Spleen (tissue), 11 donors: ENCODE measurements at regions not wholly inside any gene's neighbourhood (a gene's known extent, or its start where the extent isn't known, plus 50 kb on each side); places are given as distances from the start of the nearest gene placed in this dataset.

Experiments
- DNase-seq: peaks from one replicate; pipeline ENCODE4 v3.0.0-alpha.2; 2020
- H3K27ac ChIP-seq, 8 donors: fragments of 200-600 bp; sonication (generic) in 7 of 8; 1 replicate in 4 of 8; 2 replicates in 4 of 8; pipeline versions ENCODE4 v1.5.0 to v1.8.0; 2016 to 2021; ENCODE audit warnings: inconsistent platforms in 4 of 8, mild to moderate bottlenecking in 4 of 8, moderate library complexity in 1 of 8
- H3K27me3 ChIP-seq, 7 donors: fragments of 200-600 bp; sonication (generic) in 6 of 7; replicated peaks in 1 of 7; 1 replicate in 4 of 7; 2 replicates in 3 of 7; pipeline versions ENCODE4 v1.5.0 to v1.8.0; 2016 to 2021; ENCODE audit warnings: inconsistent platforms in 3 of 7, mild to moderate bottlenecking in 1 of 7
- H3K36me3 ChIP-seq, 6 donors: fragments of 200-600 bp; sonication (generic) in 5 of 6; 1 replicate in 4 of 6; 2 replicates in 2 of 6; pipeline versions ENCODE4 v1.5.0 to v1.8.0; 2016 to 2021; ENCODE audit warnings: inconsistent platforms in 2 of 6
- H3K4me1 ChIP-seq, 6 donors: fragments of 200-600 bp; sonication (generic) in 5 of 6; 1 replicate in 3 of 6; 2 replicates in 3 of 6; pipeline versions ENCODE4 v1.5.0 to v1.8.0; 2016 to 2021; ENCODE audit warnings: inconsistent platforms in 3 of 6
- H3K4me3 ChIP-seq, 8 donors: fragments of 200-600 bp; sonication (generic) in 7 of 8; 1 replicate in 4 of 8; 2 replicates in 4 of 8; pipeline versions ENCODE4 v1.5.0 to v1.8.0; 2016 to 2021; ENCODE audit warnings: inconsistent platforms in 4 of 8, mild to moderate bottlenecking in 4 of 8, moderate library complexity in 2 of 8
- H3K9me3 ChIP-seq, 8 donors: fragments of 200-600 bp; sonication (generic) in 7 of 8; 1 replicate in 4 of 8; 2 replicates in 4 of 8; pipeline versions ENCODE4 v1.5.0 to v1.8.0; 2016 to 2021; ENCODE audit warnings: inconsistent platforms in 4 of 8
- POLR2A ChIP-seq, 3 donors: fragments of 450-650 bp; IDR thresholded peaks; one replicate each; pipeline ENCODE4 v1.5.1; 2017; ENCODE audit warnings: antibody characterized with exemption in 3 of 3, mild to moderate bottlenecking in 1 of 3
- POLR2AphosphoS5 ChIP-seq, 3 donors: sonication (generic); formaldehyde crosslinking; IDR thresholded peaks; one replicate each; pipeline ENCODE4 v1.5.1; 2017; ENCODE audit warnings: antibody characterized with exemption in 3 of 3
- WGBS, 5 donors: extraction: QIAGEN DNeasy Blood & Tissue Kit in 3 of 5; methylation state at CpG; one replicate each; pipeline versions ENCODE4 v1.1.5 to v1.1.7; 2013 to 2018; 5-methylcytosine and 5-hydroxymethylcytosine counted together
- intact Hi-C: fragments of 100-400 bp; cut with DNase I; formaldehyde crosslinking; loops from one replicate; pipeline ENCODE4 v1.15.0; 2023; ENCODE audit warnings: low total_unique reads
- TF ChIP-seq, protein P1 (sequence below), 11 experiments: fragments of 200-600 bp in 7 of 11; fragments of 450-650 bp in 4 of 11; sonication (generic) in 4 of 11; IDR thresholded peaks in 8 of 11; conservative IDR thresholded peaks in 3 of 11; 1 replicate in 7 of 11; 2 replicates in 4 of 11; pipeline versions ENCODE4 v1.4.0 to v1.8.0; 2016 to 2021; ENCODE audit warnings: antibody characterized with exemption in 11 of 11, inconsistent platforms in 4 of 11, mild to moderate bottlenecking in 1 of 11
- donor health status: healthy with polysubstance abuse.
- donor health status: DM: no; HTN: no; CAD: no; lungs with moderate emphysema.
- donor health status: DM: no; HTN: no; CAD: no.
- donor health status: Bipolar disorder and iron deficiency.
- donor health status: healthy.
- donor health status: DM: no; HTN: no; CAD: no.
- donor health status: DM: yes; HTN: yes; CAD: no.

DNA sequence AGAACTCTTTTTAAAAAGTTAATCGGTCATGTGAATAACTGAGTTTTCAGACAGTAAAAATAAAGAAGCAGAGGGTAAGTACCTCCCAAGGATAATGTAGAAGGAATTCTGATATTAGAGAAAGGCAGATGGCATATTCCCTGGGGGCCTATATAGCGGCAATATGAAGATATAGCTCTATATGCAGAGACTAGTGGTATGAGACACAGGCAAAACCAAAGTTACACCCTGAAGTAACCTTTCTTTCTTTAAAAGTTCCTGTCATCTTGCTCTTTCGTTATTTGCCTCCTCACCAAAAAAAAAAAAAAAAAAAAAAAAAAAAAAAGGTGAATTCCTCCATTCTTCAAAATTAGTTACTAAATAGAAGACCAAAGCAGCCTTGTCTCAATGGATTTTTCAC is 76.2 kb upstream of the ARHGAP32 start:
- intact Hi-C loops: no loop called here
- no peaks in the 10 kb centered on the region for H3K9me3 ChIP-seq
- H3K27me3 ChIP-seq: no peaks in the 10 kb centered on the region
- H3K4me1 ChIP-seq: peaks cover 0 to 25% (median 1%) of the 10 kb centered on the region in 6 donors
- WGBS, 5 donors: 74 to 85% (median 80%) methylated on average over 3 of the region's 3 CpGs
- DNase-seq: no peak
- no peak overlapping the region for H3K27ac ChIP-seq
- H3K4me3 ChIP-seq: no peak overlapping the region
- H3K36me3 ChIP-seq: no peaks in the 10 kb centered on the region
- TF ChIP-seq POLR2A (IDR thresholded peaks at IDR 0.05): no peak

- Histone ChIP-seq H3K36me3 (no peaks in the 10 kb centered on the region), H3K4me1 (peaks cover 0 to 19% (median 0%) of the 10 kb centered on the region in 6 donors), H3K27ac (no peak overlapping the region), H3K27me3 (no peaks in the 10 kb centered on the region), H3K4me3 (no peak overlapping the region), H3K9me3 (no peaks in the 10 kb centered on the region)
- 25 to 42% (median 35%) methylated on average over 3 of the region's 3 CpGs for WGBS, 5 donors
- TF ChIP-seq POLR2A (IDR thresholded peaks at IDR 0.05) (no peak), POLR2AphosphoS5 (IDR thresholded peaks at IDR 0.05) (no peak)
- TF ChIP-seq, protein P1, sequence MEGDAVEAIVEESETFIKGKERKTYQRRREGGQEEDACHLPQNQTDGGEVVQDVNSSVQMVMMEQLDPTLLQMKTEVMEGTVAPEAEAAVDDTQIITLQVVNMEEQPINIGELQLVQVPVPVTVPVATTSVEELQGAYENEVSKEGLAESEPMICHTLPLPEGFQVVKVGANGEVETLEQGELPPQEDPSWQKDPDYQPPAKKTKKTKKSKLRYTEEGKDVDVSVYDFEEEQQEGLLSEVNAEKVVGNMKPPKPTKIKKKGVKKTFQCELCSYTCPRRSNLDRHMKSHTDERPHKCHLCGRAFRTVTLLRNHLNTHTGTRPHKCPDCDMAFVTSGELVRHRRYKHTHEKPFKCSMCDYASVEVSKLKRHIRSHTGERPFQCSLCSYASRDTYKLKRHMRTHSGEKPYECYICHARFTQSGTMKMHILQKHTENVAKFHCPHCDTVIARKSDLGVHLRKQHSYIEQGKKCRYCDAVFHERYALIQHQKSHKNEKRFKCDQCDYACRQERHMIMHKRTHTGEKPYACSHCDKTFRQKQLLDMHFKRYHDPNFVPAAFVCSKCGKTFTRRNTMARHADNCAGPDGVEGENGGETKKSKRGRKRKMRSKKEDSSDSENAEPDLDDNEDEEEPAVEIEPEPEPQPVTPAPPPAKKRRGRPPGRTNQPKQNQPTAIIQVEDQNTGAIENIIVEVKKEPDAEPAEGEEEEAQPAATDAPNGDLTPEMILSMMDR (IDR thresholded peaks at IDR 0.05 in 8 of 11, conservative IDR thresholded peaks at IDR 0.05 in 3 of 11): no peak
- no peak for DNase-seq
- intact Hi-C loops: no loop called here
Measured at GRCh38 chr11:129267716-129268115, 75.6 kb upstream of the ARHGAP32 start.

DNA sequence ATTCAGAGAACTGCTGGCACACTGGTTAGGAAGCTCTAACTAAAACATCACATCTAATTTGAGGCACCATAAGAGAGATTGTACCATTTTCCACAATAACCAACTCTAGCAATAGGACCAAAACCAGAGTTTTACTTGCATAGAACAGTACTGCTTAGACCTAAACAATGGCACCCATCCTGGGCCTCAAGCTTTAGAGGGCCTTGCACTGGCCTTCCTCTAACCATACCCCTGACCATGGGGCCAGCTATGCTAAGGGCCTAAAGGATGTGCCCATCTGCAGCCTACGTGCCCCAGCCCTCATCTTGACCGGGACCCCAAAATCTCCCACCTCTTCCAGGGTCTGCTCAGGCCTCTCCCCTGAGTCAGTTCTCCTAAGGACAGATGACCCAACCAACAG is 74.4 kb upstream of the ARHGAP32 start:
- Histone ChIP-seq H3K27ac (no peak overlapping the region), H3K4me1 (peaks cover 0 to 21% (median 0%) of the 10 kb centered on the region in 6 donors), H3K27me3 (no peaks in the 10 kb centered on the region), H3K9me3 (no peaks in the 10 kb centered on the region), H3K4me3 (no peak overlapping the region), H3K36me3 (no peaks in the 10 kb centered on the region)
- TF ChIP-seq POLR2A (IDR thresholded peaks at IDR 0.05): no peak
- no peak for DNase-seq
- intact Hi-C loops: no loop called here
- whole genome bisulfite sequencing, 5 donors: 72 to 96% (median 92%) methylated on average over 2 of the region's 2 CpGs

- Histone ChIP-seq H3K27me3 (no peaks in the 10 kb centered on the region), H3K9me3 (no peaks in the 10 kb centered on the region), H3K27ac (no peak overlapping the region), H3K4me1 (peaks cover 0 to 15% (median 0%) of the 10 kb centered on the region in 6 donors), H3K4me3 (no peak overlapping the region), H3K36me3 (no peaks in the 10 kb centered on the region)
- TF ChIP-seq, protein P1 (IDR thresholded peaks at IDR 0.05 in 8 of 11, conservative IDR thresholded peaks at IDR 0.05 in 3 of 11): no peak
- TF ChIP-seq POLR2A (IDR thresholded peaks at IDR 0.05) (no peak), POLR2AphosphoS5 (IDR thresholded peaks at IDR 0.05) (no peak)
- no peak for DNase-seq
- intact Hi-C loops: no loop called here
- 76 to 91% (median 81%) methylated on average over 5 of the region's 5 CpGs for WGBS, 5 donors
Measured at GRCh38 chr11:129265125-129265788, 73.1 kb upstream of the ARHGAP32 start.

DNA sequence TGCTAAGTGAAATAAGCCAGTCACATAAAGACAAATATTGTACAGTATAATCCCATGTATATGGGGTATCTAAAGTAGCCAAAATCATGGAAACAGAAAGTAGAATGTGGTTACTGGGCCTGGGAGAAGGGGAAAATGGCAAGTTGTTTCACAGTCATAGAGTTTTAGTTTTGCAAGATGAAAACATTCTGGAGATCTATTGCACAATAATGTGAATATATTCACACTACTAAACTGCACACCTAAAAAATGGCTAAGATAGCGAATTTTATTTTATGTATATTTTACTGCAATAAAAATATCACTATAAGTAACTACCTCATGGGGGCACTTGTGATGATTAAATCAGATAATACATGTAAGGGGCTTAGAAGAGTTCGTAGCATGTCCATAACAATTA is 72.0 kb upstream of the ARHGAP32 start:
- H3K27ac ChIP-seq: no peak overlapping the region
- no peak for DNase-seq
- no peak overlapping the region for H3K4me3 ChIP-seq
- no peaks in the 10 kb centered on the region for H3K9me3 ChIP-seq
- TF ChIP-seq, protein P1 (IDR thresholded peaks at IDR 0.05 in 8 of 11, conservative IDR thresholded peaks at IDR 0.05 in 3 of 11): no peak
- TF ChIP-seq POLR2AphosphoS5 (IDR thresholded peaks at IDR 0.05): no peak
- intact Hi-C loops: no loop called here
- H3K4me1 ChIP-seq: peaks cover 0 to 17% (median 0%) of the 10 kb centered on the region in 6 donors
- WGBS, 5 donors: 85 to 93% (median 89%) methylated on average over 2 of the region's 2 CpGs
- H3K27me3 ChIP-seq: no peaks in the 10 kb centered on the region
- H3K36me3 ChIP-seq: no peaks in the 10 kb centered on the region
